VCaP (cell line): ENCODE measurements at regions not wholly inside any gene's neighbourhood (a gene's known extent, or its start where the extent isn't known, plus 50 kb on each side); places are given as distances from the start of the nearest gene placed in this dataset.

Experiments
- H3K27ac ChIP-seq: fragments of 450-650 bp; 2 replicates; pipeline ENCODE4 v1.5.1; 2017
- CTCF ChIP-seq: fragments of 450-650 bp; conservative IDR thresholded peaks from 2 replicates; pipeline ENCODE4 v1.5.1; 2017; ENCODE audit warnings: mild to moderate bottlenecking, moderate library complexity

GRCh38 chr3:6719999-6720398 lies 140.9 kb upstream of the GRM7 start:
- TF ChIP-seq CTCF: no peak
- H3K27ac ChIP-seq: no peak overlapping the region

GRCh38 chr3:6721491-6721890 lies 139.4 kb upstream of the GRM7 start:
- no peak for TF ChIP-seq CTCF
- H3K27ac ChIP-seq: no peak overlapping the region

GRCh38 chr3:6723205-6723604 lies 137.7 kb upstream of the GRM7 start:
- TF ChIP-seq CTCF: no peak

GRCh38 chr3:6726811-6727210 lies 134.1 kb upstream of the GRM7 start:
- no peak for TF ChIP-seq CTCF
- H3K27ac ChIP-seq: no peak overlapping the region

More at GRCh38 chr3:6723205-6723604, 137.7 kb upstream of the GRM7 start:
- no peak overlapping the region for H3K27ac ChIP-seq

GRCh38 chr3:6732807-6733206 lies 128.1 kb upstream of the GRM7 start:
- no peak overlapping the region for H3K27ac ChIP-seq
- TF ChIP-seq CTCF: no peak

GRCh38 chr3:6733699-6734394 lies 127.1 kb upstream of the GRM7 start:
- H3K27ac ChIP-seq: no peak overlapping the region
- TF ChIP-seq CTCF: no peak

GRCh38 chr3:6734395-6734746 lies 126.5 kb upstream of the GRM7 start:
- no peak for TF ChIP-seq CTCF
- H3K27ac ChIP-seq: no peak overlapping the region
